ENCODE measurements at regions not wholly inside any gene's neighbourhood (a gene's known extent, or its start where the extent isn't known, plus 50 kb on each side); places are given as distances from the start of the nearest gene placed in this dataset.

- TF ChIP-seq, protein P1, sequence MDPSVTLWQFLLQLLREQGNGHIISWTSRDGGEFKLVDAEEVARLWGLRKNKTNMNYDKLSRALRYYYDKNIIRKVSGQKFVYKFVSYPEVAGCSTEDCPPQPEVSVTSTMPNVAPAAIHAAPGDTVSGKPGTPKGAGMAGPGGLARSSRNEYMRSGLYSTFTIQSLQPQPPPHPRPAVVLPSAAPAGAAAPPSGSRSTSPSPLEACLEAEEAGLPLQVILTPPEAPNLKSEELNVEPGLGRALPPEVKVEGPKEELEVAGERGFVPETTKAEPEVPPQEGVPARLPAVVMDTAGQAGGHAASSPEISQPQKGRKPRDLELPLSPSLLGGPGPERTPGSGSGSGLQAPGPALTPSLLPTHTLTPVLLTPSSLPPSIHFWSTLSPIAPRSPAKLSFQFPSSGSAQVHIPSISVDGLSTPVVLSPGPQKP (IDR thresholded peaks at IDR 0.05; ENCODE audit: low read depth, low read length): no peak
- TF ChIP-seq, protein P2, sequence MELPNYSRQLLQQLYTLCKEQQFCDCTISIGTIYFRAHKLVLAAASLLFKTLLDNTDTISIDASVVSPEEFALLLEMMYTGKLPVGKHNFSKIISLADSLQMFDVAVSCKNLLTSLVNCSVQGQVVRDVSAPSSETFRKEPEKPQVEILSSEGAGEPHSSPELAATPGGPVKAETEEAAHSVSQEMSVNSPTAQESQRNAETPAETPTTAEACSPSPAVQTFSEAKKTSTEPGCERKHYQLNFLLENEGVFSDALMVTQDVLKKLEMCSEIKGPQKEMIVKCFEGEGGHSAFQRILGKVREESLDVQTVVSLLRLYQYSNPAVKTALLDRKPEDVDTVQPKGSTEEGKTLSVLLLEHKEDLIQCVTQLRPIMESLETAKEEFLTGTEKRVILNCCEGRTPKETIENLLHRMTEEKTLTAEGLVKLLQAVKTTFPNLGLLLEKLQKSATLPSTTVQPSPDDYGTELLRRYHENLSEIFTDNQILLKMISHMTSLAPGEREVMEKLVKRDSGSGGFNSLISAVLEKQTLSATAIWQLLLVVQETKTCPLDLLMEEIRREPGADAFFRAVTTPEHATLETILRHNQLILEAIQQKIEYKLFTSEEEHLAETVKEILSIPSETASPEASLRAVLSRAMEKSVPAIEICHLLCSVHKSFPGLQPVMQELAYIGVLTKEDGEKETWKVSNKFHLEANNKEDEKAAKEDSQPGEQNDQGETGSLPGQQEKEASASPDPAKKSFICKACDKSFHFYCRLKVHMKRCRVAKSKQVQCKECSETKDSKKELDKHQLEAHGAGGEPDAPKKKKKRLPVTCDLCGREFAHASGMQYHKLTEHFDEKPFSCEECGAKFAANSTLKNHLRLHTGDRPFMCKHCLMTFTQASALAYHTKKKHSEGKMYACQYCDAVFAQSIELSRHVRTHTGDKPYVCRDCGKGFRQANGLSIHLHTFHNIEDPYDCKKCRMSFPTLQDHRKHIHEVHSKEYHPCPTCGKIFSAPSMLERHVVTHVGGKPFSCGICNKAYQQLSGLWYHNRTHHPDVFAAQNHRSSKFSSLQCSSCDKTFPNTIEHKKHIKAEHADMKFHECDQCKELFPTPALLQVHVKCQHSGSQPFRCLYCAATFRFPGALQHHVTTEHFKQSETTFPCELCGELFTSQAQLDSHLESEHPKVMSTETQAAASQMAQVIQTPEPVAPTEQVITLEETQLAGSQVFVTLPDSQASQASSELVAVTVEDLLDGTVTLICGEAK (IDR thresholded peaks at IDR 0.05; ENCODE audit: borderline replicate concordance): no peak
- TF ChIP-seq IRF4 (IDR thresholded peaks at IDR 0.05; ENCODE audit: low read depth, low read length): no peak
Observed at GRCh38 chr11:38411149-38411548, 1813.1 kb upstream of the RAG2 start (continued).

DNA sequence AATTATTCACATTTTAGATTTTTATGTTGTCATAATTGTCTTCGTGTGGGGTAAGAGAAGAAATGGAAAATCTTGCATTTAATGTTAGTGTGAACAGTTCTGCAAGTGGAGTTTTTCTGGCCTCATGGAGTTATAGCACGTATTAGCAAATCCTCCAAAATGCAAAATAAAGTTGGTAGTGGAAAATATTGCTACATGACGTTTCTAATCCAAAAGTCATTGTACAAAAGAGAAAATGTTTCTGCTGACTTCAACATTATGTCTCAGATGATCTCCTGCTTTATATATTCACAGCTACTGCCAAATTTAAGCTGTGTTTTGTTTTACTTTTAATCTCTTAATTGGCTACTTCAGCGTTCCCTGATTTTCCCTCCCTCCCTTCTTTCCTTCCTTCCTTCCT is 1804.0 kb upstream of the RAG2 start:
- Histone ChIP-seq H3K9ac (ENCODE audit: control insufficient read depth, insufficient read depth, low read length) (no peak overlapping the region), H3K27ac (ENCODE audit: control insufficient read depth, insufficient read depth) (no peak overlapping the region), H2AFZ (ENCODE audit: control insufficient read depth, low read depth, low read length) (no peak overlapping the region), H3K9me3 (replicated peaks; ENCODE audit: control insufficient read depth, insufficient read depth, low read length) (no peaks in the 10 kb centered on the region), H3K4me3 (no peak overlapping the region), H3K79me2 (ENCODE audit: control insufficient read depth, insufficient read depth, low read length) (no peaks in the 10 kb centered on the region), H3K36me3 (ENCODE audit: control insufficient read depth in 2 of 2, insufficient read depth in 2 of 2, low read length in 1 of 2) (no peaks in the 10 kb centered on the region), H4K20me1 (ENCODE audit: control insufficient read depth, insufficient read depth) (no peaks in the 10 kb centered on the region), H3K27me3 (replicated peaks in 1 of 2; ENCODE audit: control insufficient read depth in 2 of 2, insufficient read depth in 2 of 2, low read length in 1 of 2) (no peaks in the 10 kb centered on the region), H3K4me2 (ENCODE audit: control insufficient read depth, insufficient read depth) (no peak overlapping the region), H3K4me1 (ENCODE audit: control insufficient read depth, insufficient read depth, low read length) (no peaks in the 10 kb centered on the region)
- RAD21 ChIA-PET (ENCODE audit: unreplicated experiment): no interaction called here
- in situ Hi-C loops (cut with MboI): no loop called here
- FAIRE-seq (no peak), DNase-seq (ENCODE audit: low read depth, low spot score) (no peak), ATAC-seq (no peak)
- intact Hi-C loops (cut with micrococcal nuclease; ENCODE audit: unreplicated experiment): no loop called here
- POLR2A ChIA-PET: no interaction called here
- SMC1A ChIA-PET (ENCODE audit: uncharacterized antibody, unreplicated experiment): no interaction called here
- CTCF ChIA-PET: interaction anchor here (0.6 to 1.1 kb wide), 2 partner anchors 8 to 1639 kb away, joined by 3 to 4 read pairs; no protein-coding TSS in a partner anchor
- WGBS (ENCODE audit: insufficient coverage, insufficient replicate concordance, low lambda C conversion rate, missing lambda C conversion rate): 3% methylated on average over 4 of the region's 4 CpGs
- BruUV-seq (replicated peaks): no TSS peak
- TF ChIP-seq SP1 (IDR thresholded peaks at IDR 0.05; ENCODE audit: low read depth, low read length) (no peak), ZNF24 (IDR thresholded peaks at IDR 0.05) (no peak), RB1 (IDR thresholded peaks at IDR 0.05; ENCODE audit: borderline replicate concordance) (no peak), CHD1 (IDR thresholded peaks at IDR 0.05; ENCODE audit: low read depth, low read length) (no peak), TCF12 (IDR thresholded peaks at IDR 0.05; ENCODE audit: low read depth, low read length) (no peak), CREM (IDR thresholded peaks at IDR 0.05; ENCODE audit: low read depth) (no peak), NKRF (conservative IDR thresholded peaks at IDR 0.05) (no peak), EED (IDR thresholded peaks at IDR 0.05; ENCODE audit: low read depth) (no peak), FOXM1 (IDR thresholded peaks at IDR 0.05; ENCODE audit: low read depth, low read length) (no peak), ZBED1 (IDR thresholded peaks at IDR 0.05; ENCODE audit: borderline replicate concordance) (no peak)
- TF ChIP-seq, protein P3, sequence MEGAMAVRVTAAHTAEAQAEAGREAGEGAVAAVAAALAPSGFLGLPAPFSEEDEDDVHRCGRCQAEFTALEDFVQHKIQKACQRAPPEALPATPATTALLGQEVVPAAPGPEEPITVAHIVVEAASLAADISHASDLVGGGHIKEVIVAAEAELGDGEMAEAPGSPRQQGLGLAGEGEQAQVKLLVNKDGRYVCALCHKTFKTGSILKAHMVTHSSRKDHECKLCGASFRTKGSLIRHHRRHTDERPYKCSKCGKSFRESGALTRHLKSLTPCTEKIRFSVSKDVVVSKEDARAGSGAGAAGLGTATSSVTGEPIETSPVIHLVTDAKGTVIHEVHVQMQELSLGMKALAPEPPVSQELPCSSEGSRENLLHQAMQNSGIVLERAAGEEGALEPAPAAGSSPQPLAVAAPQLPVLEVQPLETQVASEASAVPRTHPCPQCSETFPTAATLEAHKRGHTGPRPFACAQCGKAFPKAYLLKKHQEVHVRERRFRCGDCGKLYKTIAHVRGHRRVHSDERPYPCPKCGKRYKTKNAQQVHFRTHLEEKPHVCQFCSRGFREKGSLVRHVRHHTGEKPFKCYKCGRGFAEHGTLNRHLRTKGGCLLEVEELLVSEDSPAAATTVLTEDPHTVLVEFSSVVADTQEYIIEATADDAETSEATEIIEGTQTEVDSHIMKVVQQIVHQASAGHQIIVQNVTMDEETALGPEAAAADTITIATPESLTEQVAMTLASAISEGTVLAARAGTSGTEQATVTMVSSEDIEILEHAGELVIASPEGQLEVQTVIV (IDR thresholded peaks at IDR 0.05; ENCODE audit: borderline replicate concordance, partially characterized antibody): no peak

Measured in GM12878 (cell line).